ENCODE measurements at regions not wholly inside any gene's neighbourhood (a gene's known extent, or its start where the extent isn't known, plus 50 kb on each side); places are given as distances from the start of the nearest gene placed in this dataset.

DNA sequence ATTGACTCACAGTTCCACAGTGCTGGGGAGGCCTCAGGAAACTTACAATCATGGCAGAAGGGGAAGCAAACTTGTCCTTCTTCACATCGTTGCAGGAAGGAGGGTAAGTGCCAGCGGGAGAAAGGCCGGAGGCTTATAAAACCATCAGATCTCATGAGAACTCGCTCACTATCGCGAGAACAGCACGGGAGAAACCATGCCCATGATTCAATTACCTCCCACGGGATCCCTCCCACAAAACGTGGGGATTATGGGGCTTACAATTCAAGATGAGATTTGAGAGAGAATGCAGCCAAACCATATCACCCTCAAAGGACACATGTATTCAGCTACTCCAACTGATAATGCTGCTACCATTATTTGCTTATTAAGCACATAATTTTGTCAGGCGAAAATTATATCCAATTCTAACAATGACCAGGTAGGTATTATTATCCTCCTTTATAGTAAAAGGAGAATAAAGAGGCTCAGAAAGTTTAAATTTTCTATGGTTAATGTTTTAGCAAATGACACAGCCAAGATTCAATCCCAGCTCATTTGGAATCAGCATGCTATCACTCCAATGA, 327.2 kb upstream of the CDIN1 start:
- H2BK15ac ChIP-seq (ENCODE audit: low read depth, low read length): no peak overlapping the region
- in situ Hi-C loops (cut with MboI; ENCODE audit: low sequenced_read_pairs): no loop called here
- no peaks in the 10 kb centered on the region for H3K4me1 ChIP-seq (ENCODE audit: control insufficient read depth, insufficient read depth, low read length)
- no peak overlapping the region for H4K8ac ChIP-seq (ENCODE audit: low read depth in 2 of 2, low read length in 2 of 2)
- H3K27me3 ChIP-seq (ENCODE audit: control insufficient read depth, insufficient read depth, low read length): no peaks in the 10 kb centered on the region
- dilution Hi-C loops (cut with HindIII; ENCODE audit: low sequenced_read_pairs, unreplicated experiment): no loop called here
- H3K4ac ChIP-seq (ENCODE audit: low read depth, low read length): no peak overlapping the region
- H3K14ac ChIP-seq (replicated peaks; ENCODE audit: low read depth, low read length): no peak overlapping the region
- H2AK5ac ChIP-seq (ENCODE audit: low read depth, low read length): no peak overlapping the region
- no peaks in the 10 kb centered on the region for H3K9me1 ChIP-seq (ENCODE audit: insufficient read depth, low read length)
- H3K56ac ChIP-seq (ENCODE audit: extremely low read depth, insufficient read depth, low read length): no peak overlapping the region
- H2AFZ ChIP-seq (replicated peaks; ENCODE audit: low read length, poor library complexity): no peak overlapping the region
- H2AK9ac ChIP-seq (replicated peaks; ENCODE audit: low read depth, low read length, poor library complexity): no peak overlapping the region
- no peak overlapping the region for H3K4me3 ChIP-seq (ENCODE audit: insufficient read depth, low read depth, low read length)
- CTCF ChIA-PET: no interaction called here
- ATAC-seq (ENCODE audit: low read depth) (no peak), DNase-seq (no peak)
- H4K20me1 ChIP-seq (ENCODE audit: insufficient read depth, low read length): no peaks in the 10 kb centered on the region
- H3K36me3 ChIP-seq (ENCODE audit: control insufficient read depth, insufficient read depth, low read length): no peaks in the 10 kb centered on the region
- H4K91ac ChIP-seq (ENCODE audit: insufficient read depth, low read depth, low read length): no peak overlapping the region
- no peak overlapping the region for H3K4me2 ChIP-seq (ENCODE audit: low read depth, low read length)
- WGBS, 2 experiments (ENCODE audit: extremely low coverage in 2 of 2, insufficient read length in 1 of 2): no CpG with 5 or more reads among the region's 10 CpGs
- intact Hi-C loops (cut with micrococcal nuclease): no loop called here
- H2BK20ac ChIP-seq (ENCODE audit: low read depth, low read length): no peak overlapping the region
- H3K79me1 ChIP-seq (ENCODE audit: low read depth in 1 of 2, low read length in 2 of 2): no peaks in the 10 kb centered on the region
- no peak overlapping the region for H3K18ac ChIP-seq (ENCODE audit: low read depth, low read length)
- H4K5ac ChIP-seq (ENCODE audit: low read depth, low read length): no peak overlapping the region
- H3K9ac ChIP-seq (ENCODE audit: low read depth, low read length): no peak overlapping the region
- H2BK120ac ChIP-seq (ENCODE audit: low read depth, low read length): no peak overlapping the region
- H3K23ac ChIP-seq (ENCODE audit: low read depth, low read length): no peak overlapping the region
- H2BK5ac ChIP-seq (ENCODE audit: low read depth, low read length, poor library complexity, severe bottlenecking): no peak overlapping the region
- H3K9me3 ChIP-seq (ENCODE audit: control insufficient read depth, insufficient read depth, low read length): no peaks in the 10 kb centered on the region
- POLR2A ChIA-PET (ENCODE audit: unreplicated experiment): no interaction called here
- no TSS peak for BruUV-seq (replicated peaks)
- H3K27ac ChIP-seq (ENCODE audit: insufficient read depth, low read length): no peak overlapping the region
- TF ChIP-seq SMC3 (IDR thresholded peaks at IDR 0.05; ENCODE audit: low read depth, low read length) (no peak), MAFK (IDR thresholded peaks at IDR 0.05; ENCODE audit: low read depth, low read length) (peak; percentile 24; the same call in 1 of the 2 replicates)

All from IMR-90 (cell line).